Fibroblast of the aortic adventitia (primary cell): ENCODE measurements at regions not wholly inside any gene's neighbourhood (a gene's known extent, or its start where the extent isn't known, plus 50 kb on each side); places are given as distances from the start of the nearest gene placed in this dataset.
"Not testable (repeated sequence)": the region's sequence is repeated elsewhere in the genome, so short reads cannot be mapped to it uniquely, and the experiment has no call there.

ENCODE experiments used
- DNase-seq: peaks from one replicate; pipeline ENCODE4 v3.0.0-alpha.2; 2010; ENCODE audit warnings: low read depth
- H3K4me3 ChIP-seq: 2 replicates; pipeline ENCODE4 v1.5.1; 2011; ENCODE audit warnings: low read depth, mild to moderate bottlenecking, control low read depth, low read length, moderate library complexity
- CTCF ChIP-seq: IDR thresholded peaks from 2 replicates; pipeline ENCODE4 v1.5.1; 2011; ENCODE audit warnings: mild to moderate bottlenecking, low read length, control low read depth, inconsistent platforms; ENCODE audit not compliant: insufficient read depth

DNA sequence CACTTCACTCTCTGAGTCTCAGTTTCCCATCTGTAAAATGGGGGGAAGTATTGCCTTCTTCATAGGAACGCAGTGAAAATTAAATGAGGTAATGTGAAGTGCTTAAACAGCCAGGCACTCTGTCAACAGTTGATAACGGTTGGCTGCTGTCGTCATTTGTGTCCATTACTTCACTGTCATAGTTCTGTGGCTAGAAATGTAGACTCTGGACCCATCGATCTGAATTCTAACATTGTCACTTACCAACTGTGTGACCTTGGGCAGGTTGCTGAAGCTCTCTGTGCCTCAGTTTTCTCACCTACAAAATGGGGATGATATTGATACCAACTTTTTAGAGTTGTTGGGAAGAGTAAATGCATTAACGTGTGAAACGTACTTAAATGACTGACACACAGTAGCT lies 152.6 kb downstream of the PTPRU start:
- no peak for DNase-seq
- H3K4me3 ChIP-seq, result no peak overlapping the region
- no peak for TF ChIP-seq CTCF

GRCh38 chr1:29388170-29388569 lies 151.8 kb downstream of the PTPRU start:
- no peak for DNase-seq
- no peak overlapping the region for H3K4me3 ChIP-seq
- TF ChIP-seq CTCF, result no peak

DNA sequence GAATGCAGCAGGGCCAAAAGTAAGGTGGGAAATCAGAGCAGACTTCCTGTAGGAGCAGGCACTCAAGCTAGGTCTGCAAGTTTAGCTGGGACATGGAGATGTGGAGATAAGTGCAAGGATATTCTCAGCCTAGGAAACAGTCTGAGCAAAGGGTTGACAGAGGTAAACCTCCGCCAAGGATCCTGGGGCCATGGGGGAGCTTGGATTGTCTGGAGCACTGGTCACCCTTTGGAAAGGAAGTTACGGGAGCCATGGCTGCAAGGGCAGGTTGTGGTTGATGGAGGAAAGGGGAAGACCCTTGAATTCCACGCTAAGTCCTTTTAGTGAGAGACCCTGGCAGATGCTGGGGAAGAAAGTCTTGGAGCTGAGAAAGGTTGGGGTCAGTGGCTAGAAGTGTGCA lies 150.9 kb downstream of the PTPRU start:
- TF ChIP-seq CTCF, result no peak
- DNase-seq, result no peak
- H3K4me3 ChIP-seq, result no peak overlapping the region

GRCh38 chr1:29386453-29386852 lies 150.1 kb downstream of the PTPRU start:
- not testable (repeated sequence) for H3K4me3 ChIP-seq, DNase-seq

DNA sequence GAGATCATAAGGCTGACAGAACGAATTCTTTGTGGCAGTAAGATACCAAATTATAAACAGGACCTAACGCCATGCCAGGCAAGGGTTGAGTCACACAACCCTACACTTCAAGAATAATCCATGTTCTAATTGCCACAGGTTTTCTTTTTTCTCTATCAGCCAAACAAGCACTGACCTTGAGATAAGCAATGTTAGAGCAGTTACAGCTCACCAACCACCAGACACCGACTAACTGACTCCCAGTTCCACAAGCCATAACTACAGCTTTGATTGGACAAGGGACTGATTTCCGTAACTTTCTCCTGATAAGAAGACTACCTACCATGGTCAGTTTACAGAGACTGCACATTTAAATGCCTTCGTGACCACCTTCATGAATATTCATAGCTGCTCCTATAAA lies 149.6 kb downstream of the PTPRU start:
- DNase-seq, result no peak
- H3K4me3 ChIP-seq, result no peak overlapping the region
- TF ChIP-seq CTCF, result no peak

GRCh38 chr1:29384496-29385015 lies 148.2 kb downstream of the PTPRU start:
- no peak for DNase-seq
- H3K4me3 ChIP-seq, result no peak overlapping the region
- no peak for TF ChIP-seq CTCF

DNA sequence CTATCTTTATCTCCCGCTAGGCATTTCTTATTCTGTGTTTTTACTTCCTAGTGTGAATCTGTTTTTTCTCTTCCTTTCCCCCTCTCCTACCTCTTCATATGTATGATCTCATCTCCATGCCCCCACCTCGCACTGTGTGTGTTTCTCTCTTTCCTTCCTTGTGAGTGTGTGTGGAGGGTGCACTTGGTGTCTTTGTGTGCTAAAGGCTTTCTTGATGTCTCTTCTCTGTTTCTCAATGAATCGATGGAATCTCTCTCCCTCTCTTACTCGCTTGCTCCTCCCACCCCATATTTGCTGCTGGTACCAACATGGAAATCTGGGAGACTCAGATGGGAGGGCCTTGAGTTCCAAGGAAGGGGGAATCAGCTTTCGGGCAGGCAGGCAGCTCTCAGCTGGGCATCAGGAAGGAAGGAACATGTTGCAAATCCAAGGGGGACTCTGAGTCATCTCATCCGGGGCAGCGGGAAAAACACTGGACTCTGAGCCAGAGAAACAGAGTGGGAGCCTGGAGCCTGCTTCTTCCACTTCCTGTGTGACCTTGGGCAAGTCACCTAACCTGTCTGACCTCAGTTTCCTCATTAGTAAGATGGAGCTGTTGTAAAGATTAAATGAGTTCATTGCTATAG lies 147.5 kb downstream of the PTPRU start:
- peak; percentile 40 for DNase-seq
- no peak for TF ChIP-seq CTCF
- no peak overlapping the region for H3K4me3 ChIP-seq
